ENCODE measurements at regions not wholly inside any gene's neighbourhood (a gene's known extent, or its start where the extent isn't known, plus 50 kb on each side); places are given as distances from the start of the nearest gene placed in this dataset.

DNA sequence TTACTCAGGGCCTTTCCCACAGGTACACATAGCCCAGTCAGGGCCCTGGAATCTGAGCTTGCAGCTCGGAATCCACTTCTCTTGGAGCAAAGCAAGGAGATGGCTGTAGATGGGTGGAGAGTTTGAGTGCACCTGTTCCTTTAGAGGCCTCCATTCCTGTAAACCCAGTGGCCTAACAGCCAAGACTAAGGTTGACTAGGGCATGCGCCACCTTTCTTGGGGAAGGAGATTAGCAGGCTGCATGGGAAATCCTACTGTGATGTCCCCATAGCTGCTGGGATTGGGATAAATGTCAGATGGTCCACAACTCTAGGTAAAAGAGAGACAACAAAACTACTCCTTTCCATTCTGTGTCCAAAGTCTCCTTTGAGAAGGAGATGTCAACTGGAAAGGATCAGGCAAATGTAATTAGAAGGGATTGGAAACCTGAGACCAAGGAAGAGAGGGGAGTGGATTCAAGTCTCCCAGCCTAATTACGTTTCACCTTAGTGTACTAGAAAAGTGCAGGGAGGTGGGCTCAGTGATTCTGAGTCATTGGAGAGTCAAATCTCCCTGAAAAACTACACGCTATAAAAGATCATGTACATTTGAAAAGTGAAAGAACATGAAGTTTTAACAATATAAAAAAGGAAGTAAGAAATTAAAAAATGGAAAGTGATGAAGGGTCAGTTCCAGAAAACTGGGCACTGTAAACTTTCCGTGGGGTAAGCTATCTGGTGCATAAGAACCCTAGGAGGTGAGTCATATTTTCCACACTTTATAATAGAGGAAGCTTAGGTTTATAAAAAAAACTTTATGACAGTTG, 104.2 kb downstream of the SEC61B start:
- ATAC-seq (peak; percentile 72), DNase-seq (ENCODE audit: low spot score) (no peak)
- no peak overlapping the region for H3K27ac Mint-ChIP-seq
- POLR2A ChIA-PET, result no interaction called here
- peaks cover 4% of the 10 kb centered on the region for H3K9me3 Mint-ChIP-seq
- TF ChIP-seq, protein P1, sequence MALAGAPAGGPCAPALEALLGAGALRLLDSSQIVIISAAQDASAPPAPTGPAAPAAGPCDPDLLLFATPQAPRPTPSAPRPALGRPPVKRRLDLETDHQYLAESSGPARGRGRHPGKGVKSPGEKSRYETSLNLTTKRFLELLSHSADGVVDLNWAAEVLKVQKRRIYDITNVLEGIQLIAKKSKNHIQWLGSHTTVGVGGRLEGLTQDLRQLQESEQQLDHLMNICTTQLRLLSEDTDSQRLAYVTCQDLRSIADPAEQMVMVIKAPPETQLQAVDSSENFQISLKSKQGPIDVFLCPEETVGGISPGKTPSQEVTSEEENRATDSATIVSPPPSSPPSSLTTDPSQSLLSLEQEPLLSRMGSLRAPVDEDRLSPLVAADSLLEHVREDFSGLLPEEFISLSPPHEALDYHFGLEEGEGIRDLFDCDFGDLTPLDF (CRISPR knock-in tag; IDR thresholded peaks at IDR 0.05), result no peak
- TF ChIP-seq, protein P2, sequence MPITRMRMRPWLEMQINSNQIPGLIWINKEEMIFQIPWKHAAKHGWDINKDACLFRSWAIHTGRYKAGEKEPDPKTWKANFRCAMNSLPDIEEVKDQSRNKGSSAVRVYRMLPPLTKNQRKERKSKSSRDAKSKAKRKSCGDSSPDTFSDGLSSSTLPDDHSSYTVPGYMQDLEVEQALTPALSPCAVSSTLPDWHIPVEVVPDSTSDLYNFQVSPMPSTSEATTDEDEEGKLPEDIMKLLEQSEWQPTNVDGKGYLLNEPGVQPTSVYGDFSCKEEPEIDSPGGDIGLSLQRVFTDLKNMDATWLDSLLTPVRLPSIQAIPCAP (CRISPR knock-in tag; IDR thresholded peaks at IDR 0.05), result no peak
- TF ChIP-seq, protein P3, sequence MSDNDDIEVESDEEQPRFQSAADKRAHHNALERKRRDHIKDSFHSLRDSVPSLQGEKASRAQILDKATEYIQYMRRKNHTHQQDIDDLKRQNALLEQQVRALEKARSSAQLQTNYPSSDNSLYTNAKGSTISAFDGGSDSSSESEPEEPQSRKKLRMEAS (CRISPR knock-in tag; IDR thresholded peaks at IDR 0.05), result no peak
- TF ChIP-seq, protein P4, sequence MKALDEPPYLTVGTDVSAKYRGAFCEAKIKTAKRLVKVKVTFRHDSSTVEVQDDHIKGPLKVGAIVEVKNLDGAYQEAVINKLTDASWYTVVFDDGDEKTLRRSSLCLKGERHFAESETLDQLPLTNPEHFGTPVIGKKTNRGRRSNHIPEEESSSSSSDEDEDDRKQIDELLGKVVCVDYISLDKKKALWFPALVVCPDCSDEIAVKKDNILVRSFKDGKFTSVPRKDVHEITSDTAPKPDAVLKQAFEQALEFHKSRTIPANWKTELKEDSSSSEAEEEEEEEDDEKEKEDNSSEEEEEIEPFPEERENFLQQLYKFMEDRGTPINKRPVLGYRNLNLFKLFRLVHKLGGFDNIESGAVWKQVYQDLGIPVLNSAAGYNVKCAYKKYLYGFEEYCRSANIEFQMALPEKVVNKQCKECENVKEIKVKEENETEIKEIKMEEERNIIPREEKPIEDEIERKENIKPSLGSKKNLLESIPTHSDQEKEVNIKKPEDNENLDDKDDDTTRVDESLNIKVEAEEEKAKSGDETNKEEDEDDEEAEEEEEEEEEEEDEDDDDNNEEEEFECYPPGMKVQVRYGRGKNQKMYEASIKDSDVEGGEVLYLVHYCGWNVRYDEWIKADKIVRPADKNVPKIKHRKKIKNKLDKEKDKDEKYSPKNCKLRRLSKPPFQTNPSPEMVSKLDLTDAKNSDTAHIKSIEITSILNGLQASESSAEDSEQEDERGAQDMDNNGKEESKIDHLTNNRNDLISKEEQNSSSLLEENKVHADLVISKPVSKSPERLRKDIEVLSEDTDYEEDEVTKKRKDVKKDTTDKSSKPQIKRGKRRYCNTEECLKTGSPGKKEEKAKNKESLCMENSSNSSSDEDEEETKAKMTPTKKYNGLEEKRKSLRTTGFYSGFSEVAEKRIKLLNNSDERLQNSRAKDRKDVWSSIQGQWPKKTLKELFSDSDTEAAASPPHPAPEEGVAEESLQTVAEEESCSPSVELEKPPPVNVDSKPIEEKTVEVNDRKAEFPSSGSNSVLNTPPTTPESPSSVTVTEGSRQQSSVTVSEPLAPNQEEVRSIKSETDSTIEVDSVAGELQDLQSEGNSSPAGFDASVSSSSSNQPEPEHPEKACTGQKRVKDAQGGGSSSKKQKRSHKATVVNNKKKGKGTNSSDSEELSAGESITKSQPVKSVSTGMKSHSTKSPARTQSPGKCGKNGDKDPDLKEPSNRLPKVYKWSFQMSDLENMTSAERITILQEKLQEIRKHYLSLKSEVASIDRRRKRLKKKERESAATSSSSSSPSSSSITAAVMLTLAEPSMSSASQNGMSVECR (CRISPR knock-in tag; IDR thresholded peaks at IDR 0.05; ENCODE audit: borderline replicate concordance), result no peak
- no peak for TF ChIP-seq ZBTB21 (CRISPR knock-in tag; IDR thresholded peaks at IDR 0.05; ENCODE audit: borderline replicate concordance)
- TF ChIP-seq, protein P5, sequence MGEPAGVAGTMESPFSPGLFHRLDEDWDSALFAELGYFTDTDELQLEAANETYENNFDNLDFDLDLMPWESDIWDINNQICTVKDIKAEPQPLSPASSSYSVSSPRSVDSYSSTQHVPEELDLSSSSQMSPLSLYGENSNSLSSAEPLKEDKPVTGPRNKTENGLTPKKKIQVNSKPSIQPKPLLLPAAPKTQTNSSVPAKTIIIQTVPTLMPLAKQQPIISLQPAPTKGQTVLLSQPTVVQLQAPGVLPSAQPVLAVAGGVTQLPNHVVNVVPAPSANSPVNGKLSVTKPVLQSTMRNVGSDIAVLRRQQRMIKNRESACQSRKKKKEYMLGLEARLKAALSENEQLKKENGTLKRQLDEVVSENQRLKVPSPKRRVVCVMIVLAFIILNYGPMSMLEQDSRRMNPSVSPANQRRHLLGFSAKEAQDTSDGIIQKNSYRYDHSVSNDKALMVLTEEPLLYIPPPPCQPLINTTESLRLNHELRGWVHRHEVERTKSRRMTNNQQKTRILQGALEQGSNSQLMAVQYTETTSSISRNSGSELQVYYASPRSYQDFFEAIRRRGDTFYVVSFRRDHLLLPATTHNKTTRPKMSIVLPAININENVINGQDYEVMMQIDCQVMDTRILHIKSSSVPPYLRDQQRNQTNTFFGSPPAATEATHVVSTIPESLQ (CRISPR knock-in tag; IDR thresholded peaks at IDR 0.05), result no peak
- no peak for TF ChIP-seq CREM (CRISPR knock-in tag; IDR thresholded peaks at IDR 0.05)
- TF ChIP-seq, protein P6, sequence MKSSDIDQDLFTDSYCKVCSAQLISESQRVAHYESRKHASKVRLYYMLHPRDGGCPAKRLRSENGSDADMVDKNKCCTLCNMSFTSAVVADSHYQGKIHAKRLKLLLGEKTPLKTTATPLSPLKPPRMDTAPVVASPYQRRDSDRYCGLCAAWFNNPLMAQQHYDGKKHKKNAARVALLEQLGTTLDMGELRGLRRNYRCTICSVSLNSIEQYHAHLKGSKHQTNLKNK (CRISPR knock-in tag; IDR thresholded peaks at IDR 0.05), result no peak
- TF ChIP-seq SMAD4 (CRISPR knock-in tag; IDR thresholded peaks at IDR 0.05), result no peak
- TF ChIP-seq, protein P7, sequence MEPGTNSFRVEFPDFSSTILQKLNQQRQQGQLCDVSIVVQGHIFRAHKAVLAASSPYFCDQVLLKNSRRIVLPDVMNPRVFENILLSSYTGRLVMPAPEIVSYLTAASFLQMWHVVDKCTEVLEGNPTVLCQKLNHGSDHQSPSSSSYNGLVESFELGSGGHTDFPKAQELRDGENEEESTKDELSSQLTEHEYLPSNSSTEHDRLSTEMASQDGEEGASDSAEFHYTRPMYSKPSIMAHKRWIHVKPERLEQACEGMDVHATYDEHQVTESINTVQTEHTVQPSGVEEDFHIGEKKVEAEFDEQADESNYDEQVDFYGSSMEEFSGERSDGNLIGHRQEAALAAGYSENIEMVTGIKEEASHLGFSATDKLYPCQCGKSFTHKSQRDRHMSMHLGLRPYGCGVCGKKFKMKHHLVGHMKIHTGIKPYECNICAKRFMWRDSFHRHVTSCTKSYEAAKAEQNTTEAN (CRISPR knock-in tag; IDR thresholded peaks at IDR 0.05), result no peak
- TF ChIP-seq RELA (CRISPR knock-in tag; IDR thresholded peaks at IDR 0.05; ENCODE audit: borderline replicate concordance), result no peak
- TF ChIP-seq CREB1 (CRISPR knock-in tag; IDR thresholded peaks at IDR 0.05), result no peak
- CTCF ChIA-PET, result no interaction called here
- peaks cover 9% of the 10 kb centered on the region for H3K4me1 Mint-ChIP-seq
- H3K27me3 Mint-ChIP-seq (ENCODE audit: low read depth), result no peaks in the 10 kb centered on the region
- no peaks in the 10 kb centered on the region for H3K36me3 Mint-ChIP-seq
- H3K4me3 Mint-ChIP-seq, result no peak overlapping the region

DNA sequence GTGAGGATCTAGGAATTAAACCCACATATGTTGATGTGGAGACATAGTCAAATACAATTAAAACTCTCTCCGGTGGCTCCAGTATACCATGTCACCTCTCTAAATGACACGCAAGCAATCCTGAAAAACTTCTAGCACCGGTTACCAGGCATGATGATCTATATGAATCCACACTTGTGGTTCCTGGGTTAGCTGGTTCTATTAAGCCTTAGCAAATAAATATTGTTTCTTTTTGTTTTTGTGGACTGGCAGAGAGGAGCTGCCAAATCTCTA, 104.8 kb downstream of the SEC61B start:
- Mint-ChIP-seq H3K36me3 (no peaks in the 10 kb centered on the region), H3K27me3 (ENCODE audit: low read depth) (no peaks in the 10 kb centered on the region), H3K27ac (no peak overlapping the region), H3K4me1 (peaks cover 4% of the 10 kb centered on the region), H3K4me3 (no peak overlapping the region), H3K9me3 (no peaks in the 10 kb centered on the region)
- no peak for ATAC-seq
- ChIA-PET CTCF (no interaction called here), POLR2A (no interaction called here)
- DNase-seq (ENCODE audit: low spot score), result no peak
- TF ChIP-seq, protein P8, sequence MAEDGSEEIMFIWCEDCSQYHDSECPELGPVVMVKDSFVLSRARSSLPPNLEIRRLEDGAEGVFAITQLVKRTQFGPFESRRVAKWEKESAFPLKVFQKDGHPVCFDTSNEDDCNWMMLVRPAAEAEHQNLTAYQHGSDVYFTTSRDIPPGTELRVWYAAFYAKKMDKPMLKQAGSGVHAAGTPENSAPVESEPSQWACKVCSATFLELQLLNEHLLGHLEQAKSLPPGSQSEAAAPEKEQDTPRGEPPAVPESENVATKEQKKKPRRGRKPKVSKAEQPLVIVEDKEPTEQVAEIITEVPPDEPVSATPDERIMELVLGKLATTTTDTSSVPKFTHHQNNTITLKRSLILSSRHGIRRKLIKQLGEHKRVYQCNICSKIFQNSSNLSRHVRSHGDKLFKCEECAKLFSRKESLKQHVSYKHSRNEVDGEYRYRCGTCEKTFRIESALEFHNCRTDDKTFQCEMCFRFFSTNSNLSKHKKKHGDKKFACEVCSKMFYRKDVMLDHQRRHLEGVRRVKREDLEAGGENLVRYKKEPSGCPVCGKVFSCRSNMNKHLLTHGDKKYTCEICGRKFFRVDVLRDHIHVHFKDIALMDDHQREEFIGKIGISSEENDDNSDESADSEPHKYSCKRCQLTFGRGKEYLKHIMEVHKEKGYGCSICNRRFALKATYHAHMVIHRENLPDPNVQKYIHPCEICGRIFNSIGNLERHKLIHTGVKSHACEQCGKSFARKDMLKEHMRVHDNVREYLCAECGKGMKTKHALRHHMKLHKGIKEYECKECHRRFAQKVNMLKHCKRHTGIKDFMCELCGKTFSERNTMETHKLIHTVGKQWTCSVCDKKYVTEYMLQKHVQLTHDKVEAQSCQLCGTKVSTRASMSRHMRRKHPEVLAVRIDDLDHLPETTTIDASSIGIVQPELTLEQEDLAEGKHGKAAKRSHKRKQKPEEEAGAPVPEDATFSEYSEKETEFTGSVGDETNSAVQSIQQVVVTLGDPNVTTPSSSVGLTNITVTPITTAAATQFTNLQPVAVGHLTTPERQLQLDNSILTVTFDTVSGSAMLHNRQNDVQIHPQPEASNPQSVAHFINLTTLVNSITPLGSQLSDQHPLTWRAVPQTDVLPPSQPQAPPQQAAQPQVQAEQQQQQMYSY (CRISPR knock-in tag; IDR thresholded peaks at IDR 0.05), result no peak
- TF ChIP-seq TCF7 (CRISPR knock-in tag; IDR thresholded peaks at IDR 0.05; ENCODE audit: low read depth) (no peak), RELA (CRISPR knock-in tag; IDR thresholded peaks at IDR 0.05; ENCODE audit: borderline replicate concordance) (no peak), ETV6 (CRISPR knock-in tag; IDR thresholded peaks at IDR 0.05) (no peak), EMX1 (CRISPR knock-in tag; IDR thresholded peaks at IDR 0.05) (no peak), ZNF121 (CRISPR knock-in tag; IDR thresholded peaks at IDR 0.05) (no peak), TEAD1 (CRISPR knock-in tag; IDR thresholded peaks at IDR 0.05) (no peak), ZNF219 (CRISPR knock-in tag; IDR thresholded peaks at IDR 0.05; ENCODE audit: borderline replicate concordance) (no peak)
- TF ChIP-seq, protein P7 (CRISPR knock-in tag; IDR thresholded peaks at IDR 0.05), result no peak

All from WTC11 (cell line).